Breast epithelium (tissue), 4 donors: ENCODE measurements at regions not wholly inside any gene's neighbourhood (a gene's known extent, or its start where the extent isn't known, plus 50 kb on each side); places are given as distances from the start of the nearest gene placed in this dataset.

ENCODE experiments used
- DNase-seq, 2 donors: peaks; one replicate each; pipeline ENCODE4 v3.0.0-alpha.2; 2019; ENCODE audit warnings: low spot score in 2 of 2
- H3K27ac ChIP-seq, 2 donors: fragments of 200-600 bp; sonication (generic) in 1 of 2; one replicate each; pipeline ENCODE4 v1.5.1; 2016 to 2019; ENCODE audit warnings: mild to moderate bottlenecking in 1 of 2
- H3K27me3 ChIP-seq, 2 donors: fragments of 200-600 bp; sonication (generic) in 1 of 2; one replicate each; pipeline versions ENCODE4 v1.5.1 to v1.6.0; 2017 to 2019; ENCODE audit warnings: control low read depth in 1 of 2, mild to moderate bottlenecking in 1 of 2
- H3K36me3 ChIP-seq: fragments of 200-600 bp; one replicate; pipeline ENCODE4 v1.5.1; 2019
- H3K4me1 ChIP-seq, 2 donors: fragments of 200-600 bp; sonication (generic); one replicate each; pipeline ENCODE4 v1.5.1; 2016 to 2019; ENCODE audit warnings: control low read depth in 1 of 2
- H3K4me3 ChIP-seq, 3 donors: fragments of 200-600 bp; sonication (generic); 1 replicate in 2 of 3; 2 replicates in 1 of 3; pipeline ENCODE4 v1.5.1; 2016 to 2019; ENCODE audit warnings: mild to moderate bottlenecking in 3 of 3, moderate library complexity in 2 of 3
- H3K9me3 ChIP-seq, 2 donors: fragments of 200-600 bp; sonication (generic) in 1 of 2; one replicate each; pipeline ENCODE4 v1.5.1; 2016 to 2019; ENCODE audit warnings: control low read depth in 1 of 2
- CTCF ChIP-seq, 3 donors: fragments of 450-650 bp; IDR thresholded peaks; one replicate each; pipeline ENCODE4 v1.5.1; 2016 to 2017; ENCODE audit warnings: antibody characterized with exemption in 3 of 3, mild to moderate bottlenecking in 3 of 3, moderate library complexity in 3 of 3
- POLR2A ChIP-seq: fragments of 450-650 bp; IDR thresholded peaks from one replicate; pipeline ENCODE4 v1.6.1; 2016; ENCODE audit warnings: antibody characterized with exemption, mild to moderate bottlenecking, moderate library complexity
- POLR2AphosphoS5 ChIP-seq, 3 donors: sonication (generic); formaldehyde crosslinking; IDR thresholded peaks; one replicate each; pipeline ENCODE4 v1.6.1; 2017; ENCODE audit warnings: antibody characterized with exemption in 3 of 3
- intact Hi-C: fragments of 100-400 bp; cut with DNase I; formaldehyde crosslinking; loops from one replicate; pipeline ENCODE4 v1.15.1; 2023; ENCODE audit warnings: low total_unique reads

GRCh38 chr14:25848601-25849000 lies 749.2 kb downstream of the NOVA1 start:
- Histone ChIP-seq H3K27ac (no peak overlapping the region), H3K27me3 (no peaks in the 10 kb centered on the region), H3K36me3 (no peaks in the 10 kb centered on the region), H3K4me3 (no peak overlapping the region), H3K4me1 (no peaks in the 10 kb centered on the region), H3K9me3 (no peaks in the 10 kb centered on the region)
- no peak for TF ChIP-seq POLR2AphosphoS5 (IDR thresholded peaks at IDR 0.05)
- TF ChIP-seq POLR2A: no peak
- TF ChIP-seq CTCF (IDR thresholded peaks at IDR 0.05): no peak
- no peak for DNase-seq
- intact Hi-C loops: no loop called here

- Histone ChIP-seq H3K4me3 (no peak overlapping the region), H3K36me3 (no peaks in the 10 kb centered on the region), H3K4me1 (no peaks in the 10 kb centered on the region), H3K27me3 (no peaks in the 10 kb centered on the region), H3K27ac (no peak overlapping the region), H3K9me3 (no peaks in the 10 kb centered on the region)
- no peak for TF ChIP-seq POLR2AphosphoS5 (IDR thresholded peaks at IDR 0.05)
- TF ChIP-seq POLR2A: no peak
- no peak for TF ChIP-seq CTCF (IDR thresholded peaks at IDR 0.05)
- intact Hi-C loops: no loop called here
- no peak for DNase-seq
These were observed 751.6 kb downstream of the NOVA1 start for GRCh38 chr14:25846246-25846645.

- H3K4me3 ChIP-seq: no peak overlapping the region
- DNase-seq: no peak
- no peaks in the 10 kb centered on the region for H3K27me3 ChIP-seq
- H3K36me3 ChIP-seq: no peaks in the 10 kb centered on the region
- H3K27ac ChIP-seq: peak overlapping the region in 1 of 2 donors; percentile 16
- TF ChIP-seq POLR2A: no peak
- TF ChIP-seq POLR2AphosphoS5 (IDR thresholded peaks at IDR 0.05): no peak
- no peak for TF ChIP-seq CTCF (IDR thresholded peaks at IDR 0.05)
- H3K4me1 ChIP-seq: no peaks in the 10 kb centered on the region
- no peaks in the 10 kb centered on the region for H3K9me3 ChIP-seq
- intact Hi-C loops: no loop called here
These were observed 754.1 kb downstream of the NOVA1 start for GRCh38 chr14:25843481-25844470.

- Histone ChIP-seq H3K4me3 (no peak overlapping the region), H3K36me3 (no peaks in the 10 kb centered on the region), H3K9me3 (no peaks in the 10 kb centered on the region), H3K27ac (no peak overlapping the region), H3K27me3 (no peaks in the 10 kb centered on the region), H3K4me1 (no peaks in the 10 kb centered on the region)
- DNase-seq: no peak
- intact Hi-C loops: no loop called here
- TF ChIP-seq POLR2A: no peak
- TF ChIP-seq CTCF (IDR thresholded peaks at IDR 0.05): no peak
- no peak for TF ChIP-seq POLR2AphosphoS5 (IDR thresholded peaks at IDR 0.05)
These were observed 756.6 kb downstream of the NOVA1 start for GRCh38 chr14:25841226-25841625.

GRCh38 chr14:25837551-25837965 lies 760.3 kb downstream of the NOVA1 start:
- H3K27me3 ChIP-seq: no peaks in the 10 kb centered on the region
- no peak for TF ChIP-seq POLR2A
- no peak for TF ChIP-seq POLR2AphosphoS5 (IDR thresholded peaks at IDR 0.05)
- TF ChIP-seq CTCF (IDR thresholded peaks at IDR 0.05): no peak
- no peak for DNase-seq
- intact Hi-C loops: no loop called here
- no peak overlapping the region for H3K4me3 ChIP-seq
- H3K9me3 ChIP-seq: no peaks in the 10 kb centered on the region
- H3K27ac ChIP-seq: no peak overlapping the region
- no peaks in the 10 kb centered on the region for H3K36me3 ChIP-seq
- H3K4me1 ChIP-seq: no peaks in the 10 kb centered on the region
